ENCODE measurements at regions not wholly inside any gene's neighbourhood (a gene's known extent, or its start where the extent isn't known, plus 50 kb on each side); places are given as distances from the start of the nearest gene placed in this dataset.

DNA sequence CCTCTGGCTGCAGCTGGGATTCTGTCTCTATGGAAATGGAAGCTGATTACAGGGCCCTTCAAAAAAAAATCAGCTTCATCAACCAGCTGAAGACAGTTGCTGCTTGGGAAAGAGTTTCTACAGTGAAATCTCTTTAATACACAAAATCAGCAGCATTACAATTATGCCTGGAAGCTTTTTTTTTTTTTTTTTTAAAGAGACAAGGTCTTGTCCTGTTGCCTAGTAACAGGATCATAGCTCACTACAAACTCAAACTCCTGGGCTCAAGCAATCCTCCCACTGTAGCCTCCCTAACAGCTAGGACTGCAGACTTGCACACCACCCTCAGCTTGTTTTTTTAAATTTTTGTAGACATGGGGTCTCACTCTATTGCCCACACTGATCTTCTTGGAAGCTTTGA lies 94.5 kb downstream of the OR13A1 start:
- Histone ChIP-seq H3K27me3 (ENCODE audit: insufficient read depth) (no peaks in the 10 kb centered on the region), H3F3A (replicated peaks; ENCODE audit: low read depth) (no peaks in the 10 kb centered on the region), H3K79me2 (replicated peaks; ENCODE audit: insufficient read depth) (no peaks in the 10 kb centered on the region), H3K36me3 (ENCODE audit: insufficient read depth) (no peaks in the 10 kb centered on the region), H2AFZ (no peak overlapping the region), H3K4me1 (ENCODE audit: insufficient read depth) (no peaks in the 10 kb centered on the region), H3K4me3 (no peak overlapping the region), H3K4me2 (no peak overlapping the region), H4K20me1 (replicated peaks; ENCODE audit: insufficient read depth) (no peaks in the 10 kb centered on the region), H3K9me2 (ENCODE audit: insufficient read depth) (no peaks in the 10 kb centered on the region), H3K27ac (ENCODE audit: low read depth) (no peak overlapping the region)
- Mint-ChIP-seq H3K27ac (no peak overlapping the region), H3K27me3 (ENCODE audit: insufficient read depth, low read depth, poor library complexity) (no peaks in the 10 kb centered on the region), H3K4me3 (no peak overlapping the region), H3K36me3 (ENCODE audit: low read depth) (no peaks in the 10 kb centered on the region), H3K9me3 (no peaks in the 10 kb centered on the region), H3K4me1 (no peaks in the 10 kb centered on the region)
- DNase-seq (ENCODE audit: low spot score): no peak
- no peak for ATAC-seq
- TF ChIP-seq ZNF114 (CRISPR knock-in tag; IDR thresholded peaks at IDR 0.05): no peak

DNA sequence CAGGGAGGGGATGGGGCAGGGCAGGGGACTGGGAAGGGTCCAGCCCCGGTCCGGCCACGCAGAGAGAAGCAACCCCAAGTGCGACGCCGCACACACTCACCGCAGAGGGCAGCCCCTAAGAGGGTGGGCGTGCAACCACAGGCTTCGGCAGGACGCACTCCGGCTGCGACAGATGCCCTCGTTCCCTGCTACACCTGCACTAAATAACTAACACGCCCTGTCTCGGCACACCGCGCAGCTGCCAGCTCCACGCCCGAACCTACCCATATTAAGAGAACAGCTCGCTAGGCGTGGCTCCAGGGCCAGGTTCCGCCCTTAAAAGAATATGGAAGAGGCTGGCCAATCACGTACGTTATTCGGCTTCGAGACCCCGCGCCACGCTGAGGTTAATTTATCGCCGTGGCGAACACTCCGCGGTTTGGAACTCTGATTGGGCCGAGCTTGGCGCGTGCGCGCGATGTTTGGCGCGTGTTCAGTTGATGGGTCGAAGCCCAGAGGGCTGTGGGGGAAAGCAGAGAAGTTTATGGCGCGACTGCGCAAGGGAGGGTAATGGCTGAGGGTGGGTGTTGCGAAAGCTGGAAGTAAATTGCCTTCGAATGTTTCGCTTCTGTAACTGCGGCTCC lies 91.1 kb downstream of the OR13A1 start:
- no peak overlapping the region for H3K4me2 ChIP-seq
- DNase-seq (ENCODE audit: low spot score): no peak
- H3K27me3 Mint-ChIP-seq (ENCODE audit: insufficient read depth, low read depth, poor library complexity): no peaks in the 10 kb centered on the region
- peaks cover 4% of the 10 kb centered on the region for H3K36me3 Mint-ChIP-seq (ENCODE audit: low read depth)
- H3K27ac ChIP-seq (ENCODE audit: low read depth): no peak overlapping the region
- H3F3A ChIP-seq (replicated peaks; ENCODE audit: low read depth): no peaks in the 10 kb centered on the region
- no peaks in the 10 kb centered on the region for H3K36me3 ChIP-seq (ENCODE audit: insufficient read depth)
- no peaks in the 10 kb centered on the region for H3K27me3 ChIP-seq (ENCODE audit: insufficient read depth)
- H3K79me2 ChIP-seq (replicated peaks; ENCODE audit: insufficient read depth): no peaks in the 10 kb centered on the region
- H4K20me1 ChIP-seq (replicated peaks; ENCODE audit: insufficient read depth): no peaks in the 10 kb centered on the region
- H3K4me1 ChIP-seq (ENCODE audit: insufficient read depth): no peaks in the 10 kb centered on the region
- H3K4me3 ChIP-seq: no peak overlapping the region
- no peak overlapping the region for H3K27ac Mint-ChIP-seq
- H2AFZ ChIP-seq: peak overlapping the region; percentile 90
- peaks cover 6% of the 10 kb centered on the region for H3K9me3 Mint-ChIP-seq
- no peaks in the 10 kb centered on the region for H3K4me1 Mint-ChIP-seq
- H3K9me2 ChIP-seq (ENCODE audit: insufficient read depth): no peaks in the 10 kb centered on the region
- ATAC-seq: no peak
- H3K4me3 Mint-ChIP-seq: no peak overlapping the region
- TF ChIP-seq EZH2 (IDR thresholded peaks at IDR 0.05; ENCODE audit: low read depth, unreplicated experiment) (no peak), JUNB (IDR thresholded peaks at IDR 0.05; ENCODE audit: unreplicated experiment) (no peak), NANOG (IDR thresholded peaks at IDR 0.05; ENCODE audit: borderline replicate concordance) (no peak), EZH2phosphoT487 (IDR thresholded peaks at IDR 0.05; ENCODE audit: unreplicated experiment) (no peak), ETS1 (IDR thresholded peaks at IDR 0.05) (no peak), ZNF114 (CRISPR knock-in tag; IDR thresholded peaks at IDR 0.05) (no peak), STAT1 (IDR thresholded peaks at IDR 0.05; ENCODE audit: unreplicated experiment) (no peak), POLR2AphosphoS5 (IDR thresholded peaks at IDR 0.05; ENCODE audit: low read depth) (no peak), ZNF331 (CRISPR knock-in tag; IDR thresholded peaks at IDR 0.05; ENCODE audit: low read depth) (no peak), CREB1 (CRISPR knock-in tag; IDR thresholded peaks at IDR 0.05; ENCODE audit: low read depth) (no peak)
- TF ChIP-seq, protein P1, sequence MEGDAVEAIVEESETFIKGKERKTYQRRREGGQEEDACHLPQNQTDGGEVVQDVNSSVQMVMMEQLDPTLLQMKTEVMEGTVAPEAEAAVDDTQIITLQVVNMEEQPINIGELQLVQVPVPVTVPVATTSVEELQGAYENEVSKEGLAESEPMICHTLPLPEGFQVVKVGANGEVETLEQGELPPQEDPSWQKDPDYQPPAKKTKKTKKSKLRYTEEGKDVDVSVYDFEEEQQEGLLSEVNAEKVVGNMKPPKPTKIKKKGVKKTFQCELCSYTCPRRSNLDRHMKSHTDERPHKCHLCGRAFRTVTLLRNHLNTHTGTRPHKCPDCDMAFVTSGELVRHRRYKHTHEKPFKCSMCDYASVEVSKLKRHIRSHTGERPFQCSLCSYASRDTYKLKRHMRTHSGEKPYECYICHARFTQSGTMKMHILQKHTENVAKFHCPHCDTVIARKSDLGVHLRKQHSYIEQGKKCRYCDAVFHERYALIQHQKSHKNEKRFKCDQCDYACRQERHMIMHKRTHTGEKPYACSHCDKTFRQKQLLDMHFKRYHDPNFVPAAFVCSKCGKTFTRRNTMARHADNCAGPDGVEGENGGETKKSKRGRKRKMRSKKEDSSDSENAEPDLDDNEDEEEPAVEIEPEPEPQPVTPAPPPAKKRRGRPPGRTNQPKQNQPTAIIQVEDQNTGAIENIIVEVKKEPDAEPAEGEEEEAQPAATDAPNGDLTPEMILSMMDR (conservative IDR thresholded peaks at IDR 0.05; ENCODE audit: low read depth in 2 of 2): no peak
- TF ChIP-seq, protein P2, sequence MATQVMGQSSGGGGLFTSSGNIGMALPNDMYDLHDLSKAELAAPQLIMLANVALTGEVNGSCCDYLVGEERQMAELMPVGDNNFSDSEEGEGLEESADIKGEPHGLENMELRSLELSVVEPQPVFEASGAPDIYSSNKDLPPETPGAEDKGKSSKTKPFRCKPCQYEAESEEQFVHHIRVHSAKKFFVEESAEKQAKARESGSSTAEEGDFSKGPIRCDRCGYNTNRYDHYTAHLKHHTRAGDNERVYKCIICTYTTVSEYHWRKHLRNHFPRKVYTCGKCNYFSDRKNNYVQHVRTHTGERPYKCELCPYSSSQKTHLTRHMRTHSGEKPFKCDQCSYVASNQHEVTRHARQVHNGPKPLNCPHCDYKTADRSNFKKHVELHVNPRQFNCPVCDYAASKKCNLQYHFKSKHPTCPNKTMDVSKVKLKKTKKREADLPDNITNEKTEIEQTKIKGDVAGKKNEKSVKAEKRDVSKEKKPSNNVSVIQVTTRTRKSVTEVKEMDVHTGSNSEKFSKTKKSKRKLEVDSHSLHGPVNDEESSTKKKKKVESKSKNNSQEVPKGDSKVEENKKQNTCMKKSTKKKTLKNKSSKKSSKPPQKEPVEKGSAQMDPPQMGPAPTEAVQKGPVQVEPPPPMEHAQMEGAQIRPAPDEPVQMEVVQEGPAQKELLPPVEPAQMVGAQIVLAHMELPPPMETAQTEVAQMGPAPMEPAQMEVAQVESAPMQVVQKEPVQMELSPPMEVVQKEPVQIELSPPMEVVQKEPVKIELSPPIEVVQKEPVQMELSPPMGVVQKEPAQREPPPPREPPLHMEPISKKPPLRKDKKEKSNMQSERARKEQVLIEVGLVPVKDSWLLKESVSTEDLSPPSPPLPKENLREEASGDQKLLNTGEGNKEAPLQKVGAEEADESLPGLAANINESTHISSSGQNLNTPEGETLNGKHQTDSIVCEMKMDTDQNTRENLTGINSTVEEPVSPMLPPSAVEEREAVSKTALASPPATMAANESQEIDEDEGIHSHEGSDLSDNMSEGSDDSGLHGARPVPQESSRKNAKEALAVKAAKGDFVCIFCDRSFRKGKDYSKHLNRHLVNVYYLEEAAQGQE (IDR thresholded peaks at IDR 0.05; ENCODE audit: unreplicated experiment): no peak
